ENCODE measurements at regions not wholly inside any gene's neighbourhood (a gene's known extent, or its start where the extent isn't known, plus 50 kb on each side); places are given as distances from the start of the nearest gene placed in this dataset.

- DNase-seq = no peak
Observed at GRCh38 chr17:79184219-79184618, 109.6 kb downstream of the ENGASE start.

- DNase-seq = no peak
Observed at GRCh38 chr17:79183293-79184158, 108.9 kb downstream of the ENGASE start.

GRCh38 chr17:79183043-79183292, 108.3 kb downstream of the ENGASE start:
- no peak for DNase-seq

- DNase-seq = no peak
Observed at GRCh38 chr17:79182176-79183042, 107.8 kb downstream of the ENGASE start.

- no peak for DNase-seq
Observed at GRCh38 chr17:79180358-79181005, 105.9 kb downstream of the ENGASE start.

GRCh38 chr17:79179334-79179733, 104.7 kb downstream of the ENGASE start:
- DNase-seq = no peak

- DNase-seq = no peak
Observed at GRCh38 chr17:79177877-79178276, 103.3 kb downstream of the ENGASE start.

GRCh38 chr17:79176792-79177601, 102.4 kb downstream of the ENGASE start:
- DNase-seq = no peak

GRCh38 chr17:79174905-79175856, 100.6 kb downstream of the ENGASE start:
- DNase-seq = no peak

GRCh38 chr17:79174193-79174765, 99.7 kb downstream of the ENGASE start:
- no peak for DNase-seq

GRCh38 chr17:79171188-79171587, 96.6 kb downstream of the ENGASE start:
- DNase-seq = no peak

GRCh38 chr17:79169861-79170260, 95.2 kb downstream of the ENGASE start:
- DNase-seq = no peak

GRCh38 chr17:79169366-79169765, 94.7 kb downstream of the ENGASE start:
- no peak for DNase-seq

GRCh38 chr17:79168486-79169055, 93.9 kb downstream of the ENGASE start:
- DNase-seq = no peak

GRCh38 chr17:79167486-79167885, 92.9 kb downstream of the ENGASE start:
- DNase-seq = no peak

GRCh38 chr17:79165756-79166473, 91.3 kb downstream of the ENGASE start:
- no peak for DNase-seq

- no peak for DNase-seq
Observed at GRCh38 chr17:79164913-79165695, 90.5 kb downstream of the ENGASE start.

GRCh38 chr17:79164408-79164807, 89.8 kb downstream of the ENGASE start:
- no peak for DNase-seq

- no peak for DNase-seq
Observed at GRCh38 chr17:79163071-79163470, 88.4 kb downstream of the ENGASE start.
